ENCODE measurements at regions not wholly inside any gene's neighbourhood (a gene's known extent, or its start where the extent isn't known, plus 50 kb on each side); places are given as distances from the start of the nearest gene placed in this dataset.

- DNase-seq: no peak
- intact Hi-C loops (cut with DNase I): no loop called here
Measured at GRCh38 chr17:33464669-33465280, 171.7 kb upstream of the ASIC2 start.

GRCh38 chr17:33469421-33469820, 176.3 kb upstream of the ASIC2 start:
- DNase-seq: no peak
- intact Hi-C loops (cut with DNase I): no loop called here

GRCh38 chr17:33469911-33470310, 176.8 kb upstream of the ASIC2 start:
- DNase-seq: no peak
- intact Hi-C loops (cut with DNase I): no loop called here

GRCh38 chr17:33473061-33473460, 180.0 kb upstream of the ASIC2 start:
- DNase-seq: no peak
- intact Hi-C loops (cut with DNase I): no loop called here

DNA sequence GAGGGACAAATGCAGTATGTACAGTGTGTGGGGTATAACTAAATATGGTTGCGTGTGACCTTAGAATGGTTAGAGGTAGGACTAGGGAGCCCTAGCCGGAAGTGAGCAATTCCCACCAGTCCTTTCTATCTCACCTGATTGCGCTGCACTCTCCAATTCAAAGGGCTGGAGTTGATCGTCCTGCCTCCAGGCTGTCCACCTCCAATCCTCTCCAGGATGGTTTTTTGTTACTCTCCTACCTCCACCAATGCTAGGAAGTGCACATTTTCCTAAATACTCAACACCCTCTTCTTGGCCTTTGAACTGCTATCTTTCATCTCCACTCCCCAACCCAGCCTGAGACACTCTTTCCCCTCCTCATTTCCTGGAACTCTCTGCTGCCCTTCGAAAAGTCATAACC, 181.7 kb upstream of the ASIC2 start:
- intact Hi-C loops (cut with DNase I): no loop called here
- no peak for DNase-seq

DNA sequence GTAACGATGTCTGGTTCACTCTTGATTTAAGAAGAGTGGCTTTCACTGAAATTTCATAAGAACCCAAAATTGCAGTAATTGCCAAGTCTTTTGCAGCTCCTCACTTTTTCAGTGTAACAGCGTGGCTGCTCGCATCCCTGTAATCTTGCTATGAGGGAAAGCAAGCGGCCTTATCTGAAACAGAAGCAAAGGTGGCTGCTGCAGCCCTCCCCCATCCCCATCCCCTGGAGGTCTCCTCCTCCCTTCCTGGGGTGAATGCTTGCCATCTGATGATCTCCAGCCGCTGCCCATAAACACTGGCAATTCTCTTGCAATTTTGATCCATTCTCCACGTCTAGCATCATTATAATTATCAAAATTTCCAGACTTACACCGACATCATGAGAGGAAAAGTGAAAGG, 182.5 kb upstream of the ASIC2 start:
- intact Hi-C loops (cut with DNase I): no loop called here

GRCh38 chr17:33481652-33482051, 188.6 kb upstream of the ASIC2 start:
- no peak for DNase-seq
- intact Hi-C loops (cut with DNase I): no loop called here

More for the DNA sequence above, 182.5 kb upstream of the ASIC2 start:
- no peak for DNase-seq

- DNase-seq: no peak
- intact Hi-C loops (cut with DNase I): no loop called here
Measured at GRCh38 chr17:33482636-33483035, 189.5 kb upstream of the ASIC2 start.

- no peak for DNase-seq
- intact Hi-C loops (cut with DNase I): no loop called here
Measured at GRCh38 chr17:33484559-33484958, 191.5 kb upstream of the ASIC2 start.

DNA sequence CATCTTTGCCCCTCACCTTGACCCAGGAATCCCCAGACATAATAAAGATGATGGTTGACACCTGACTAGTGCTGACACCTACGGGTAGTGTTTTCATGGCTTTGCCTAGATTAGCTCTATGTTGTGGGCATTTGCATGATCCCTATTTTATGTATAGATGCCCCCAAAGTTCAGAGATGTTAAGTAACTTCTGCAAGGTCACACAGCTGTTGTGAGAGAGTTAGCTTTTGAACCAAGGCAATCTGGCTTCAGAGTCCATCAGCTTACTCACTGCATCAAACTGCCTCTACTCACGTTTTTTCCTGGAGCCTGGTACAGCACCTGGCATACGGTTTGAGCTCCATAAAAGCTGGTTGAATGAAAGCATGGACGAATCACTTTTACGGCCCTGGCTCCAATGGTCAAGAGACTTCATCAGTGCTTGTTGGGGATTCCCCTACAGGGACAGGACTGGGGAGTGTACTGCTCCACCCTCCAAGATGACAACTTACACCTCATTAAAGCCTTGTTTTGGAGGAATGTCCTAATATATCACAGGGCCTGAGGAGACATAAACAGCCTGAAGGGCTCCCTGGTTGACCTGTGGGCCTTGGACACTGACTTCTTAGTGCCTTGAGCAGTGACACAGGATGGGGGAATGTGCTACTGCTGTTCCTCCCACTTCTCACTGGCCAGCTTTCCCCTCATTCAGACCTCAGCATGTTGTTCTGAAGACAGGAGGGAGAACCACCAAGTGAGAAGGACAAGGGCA, 193.2 kb upstream of the ASIC2 start:
- DNase-seq: no peak
- intact Hi-C loops (cut with DNase I): no loop called here

DNA sequence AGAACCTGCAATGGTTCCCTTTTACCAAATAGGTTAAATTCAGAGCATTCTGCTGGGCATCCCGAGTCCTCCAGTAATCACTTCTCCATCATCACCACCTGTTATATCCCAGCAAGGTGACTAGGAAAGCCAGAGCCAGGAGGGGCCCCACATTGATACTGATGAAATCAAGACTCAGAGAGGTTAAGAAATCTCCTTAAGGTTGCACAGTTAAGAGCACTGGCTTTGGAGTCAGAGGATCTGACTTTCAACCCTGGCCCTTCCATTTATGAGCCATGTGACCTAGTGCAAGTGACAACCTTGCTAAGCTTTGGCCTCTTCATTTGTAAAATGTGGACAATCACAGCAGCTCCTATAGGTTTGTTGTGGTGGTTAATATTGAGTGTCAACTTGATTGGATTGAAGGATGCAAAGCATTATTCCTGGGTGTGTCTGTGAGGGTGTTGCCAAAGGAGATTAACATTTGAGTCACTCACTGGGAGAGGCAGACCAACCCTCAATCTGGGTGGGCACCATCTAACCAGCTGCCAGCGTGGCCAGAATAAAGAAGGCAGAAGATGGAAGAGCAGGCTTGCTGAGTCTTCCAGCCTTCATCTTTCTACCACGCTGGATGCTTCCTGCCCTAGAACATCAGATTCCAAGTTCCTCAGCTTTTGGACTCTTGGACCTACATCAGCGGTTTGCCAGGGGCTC, 194.2 kb upstream of the ASIC2 start:
- no peak for DNase-seq
- intact Hi-C loops (cut with DNase I): no loop called here

DNA sequence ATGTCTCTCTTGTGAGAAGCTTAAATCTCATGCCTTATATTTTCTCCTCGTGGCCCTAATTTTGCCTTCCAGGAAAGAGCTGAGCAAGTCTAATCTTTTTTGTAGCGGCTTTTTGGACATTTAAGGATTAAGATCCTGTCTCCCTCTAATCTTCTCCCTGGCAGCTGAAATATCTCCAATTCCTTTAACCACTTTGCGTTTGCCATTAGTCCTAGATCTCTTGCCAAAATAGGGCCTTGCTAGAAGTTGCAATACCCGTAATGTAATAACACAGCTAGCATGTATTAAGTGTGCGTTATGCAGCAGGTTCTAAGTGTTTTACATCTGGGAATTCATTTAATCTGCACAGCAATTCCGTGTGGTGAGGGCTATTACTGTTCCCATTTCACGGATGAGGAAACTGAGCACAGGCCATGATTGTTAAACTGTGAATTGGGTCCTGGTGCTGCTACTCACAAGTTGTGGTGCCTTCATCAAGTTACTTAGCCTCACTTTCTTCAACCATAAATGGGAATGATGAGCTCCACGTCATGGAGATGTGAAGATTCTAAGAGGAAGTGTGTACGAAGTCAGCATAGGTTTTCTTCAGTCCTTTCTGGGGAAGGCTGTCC, 198.9 kb upstream of the ASIC2 start:
- intact Hi-C loops (cut with DNase I): no loop called here
- no peak for DNase-seq

DNA sequence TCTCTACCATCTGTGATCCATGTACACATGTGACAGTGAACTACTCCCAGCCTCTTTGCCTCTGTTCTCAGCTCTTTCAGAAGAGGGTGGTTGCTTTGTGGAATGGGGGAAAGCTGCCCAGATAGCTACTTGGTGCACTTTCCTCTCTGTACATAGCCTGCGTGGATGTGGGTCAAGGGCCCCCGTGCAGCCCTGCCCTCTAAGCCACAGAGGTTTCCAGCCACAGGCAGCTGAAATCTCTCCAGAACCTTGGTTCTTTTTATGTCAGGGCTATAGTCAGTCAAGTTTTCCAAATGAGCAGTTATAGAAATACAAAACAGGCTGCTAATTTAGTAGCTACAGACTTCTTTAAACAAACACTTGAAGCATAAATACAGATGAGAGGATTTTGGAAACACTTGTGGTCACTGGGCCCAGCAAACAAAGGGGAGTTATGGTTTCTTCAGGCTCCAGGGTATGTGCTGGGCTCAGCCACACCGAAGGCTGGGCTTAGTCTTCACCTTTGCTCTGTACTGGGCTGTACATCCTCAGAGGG, 199.7 kb upstream of the ASIC2 start:
- intact Hi-C loops (cut with DNase I): no loop called here
- no peak for DNase-seq

GRCh38 chr17:33493566-33493965, 200.5 kb upstream of the ASIC2 start:
- no peak for DNase-seq
- intact Hi-C loops (cut with DNase I): no loop called here

- no peak for DNase-seq
- intact Hi-C loops (cut with DNase I): no loop called here
Measured at GRCh38 chr17:33494151-33494550, 201.1 kb upstream of the ASIC2 start.

DNA sequence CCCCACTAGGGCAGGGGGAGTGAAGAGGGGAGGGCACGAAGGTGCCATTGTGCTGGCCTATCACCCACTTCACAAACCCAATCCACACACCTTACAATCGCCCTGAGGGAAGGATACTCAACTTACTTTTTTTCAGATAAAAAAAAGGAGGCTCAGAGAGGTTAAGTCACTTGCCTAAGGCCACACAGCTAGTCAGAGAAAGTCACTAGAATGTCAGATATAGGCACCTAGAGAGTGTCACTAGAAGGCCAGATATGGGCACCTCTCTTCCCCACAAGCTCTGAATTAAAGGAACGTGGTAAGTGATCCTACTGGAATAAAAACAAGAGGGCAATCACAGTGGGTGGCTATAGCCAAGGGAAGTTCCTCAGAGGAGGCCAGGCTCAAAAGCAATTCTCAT, 204.5 kb upstream of the ASIC2 start:
- intact Hi-C loops (cut with DNase I): no loop called here
- DNase-seq: no peak

DNA sequence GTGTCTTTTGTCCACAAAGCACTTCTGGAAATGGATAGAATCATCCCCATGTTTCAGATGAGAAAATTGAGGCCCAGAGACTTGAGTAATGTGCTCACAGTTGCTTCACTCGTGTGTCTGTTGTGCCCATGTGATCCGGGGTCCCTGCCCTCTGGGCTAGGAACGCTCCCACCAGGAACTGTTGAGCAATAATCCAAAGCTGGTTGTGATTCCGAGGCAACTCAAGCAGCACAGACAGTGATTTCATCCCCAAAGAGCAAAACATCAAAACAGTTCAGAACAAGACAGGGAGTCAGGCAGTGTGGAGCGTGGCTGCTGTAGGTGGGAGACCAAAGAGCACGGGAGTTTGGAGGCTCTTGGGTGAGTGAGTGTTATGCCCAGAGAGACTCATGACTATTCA, 205.0 kb upstream of the ASIC2 start:
- intact Hi-C loops (cut with DNase I): no loop called here
- DNase-seq: no peak

DNA sequence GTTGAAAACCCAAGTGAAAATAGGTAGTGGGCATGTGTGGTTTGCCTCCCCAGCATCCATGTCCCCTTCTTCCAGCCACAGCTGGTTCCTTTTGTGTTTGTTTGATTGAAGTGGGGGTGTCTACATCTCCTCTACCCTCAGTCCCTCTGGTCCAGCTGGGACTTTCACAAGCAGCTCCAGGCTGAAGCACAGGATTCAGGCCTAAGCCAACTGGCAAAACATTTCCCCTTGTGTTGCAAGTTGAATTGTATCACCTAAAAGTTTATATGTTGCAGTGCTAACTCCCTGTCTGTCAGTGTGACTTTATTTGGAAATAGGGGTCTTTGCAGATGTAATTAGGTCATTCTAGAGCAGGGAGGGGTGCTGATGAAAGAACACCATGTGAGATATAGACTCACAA, 205.9 kb upstream of the ASIC2 start:
- DNase-seq: no peak
- intact Hi-C loops (cut with DNase I): no loop called here

GRCh38 chr17:33500151-33500550, 207.1 kb upstream of the ASIC2 start:
- intact Hi-C loops (cut with DNase I): no loop called here
- DNase-seq: no peak

DNA sequence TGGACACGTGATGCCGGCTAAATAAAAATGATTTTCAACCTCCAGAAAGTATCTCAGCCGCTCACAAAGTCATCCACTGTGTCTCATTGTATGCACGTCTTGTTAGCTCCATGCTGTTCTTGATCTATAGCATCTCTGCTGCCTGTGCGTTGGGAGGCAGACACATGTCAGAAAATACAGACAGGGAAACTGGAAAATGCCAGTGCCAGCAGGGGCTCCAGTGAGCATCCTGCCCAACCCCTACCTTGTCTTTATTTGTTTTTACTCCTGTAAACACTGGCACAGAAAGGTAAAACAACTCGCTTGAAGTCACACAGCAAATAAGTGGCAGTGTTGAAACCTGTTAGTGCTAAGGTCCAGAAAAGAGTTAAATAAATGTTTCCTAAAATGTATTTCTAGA, 208.1 kb upstream of the ASIC2 start:
- intact Hi-C loops (cut with DNase I): no loop called here
- DNase-seq: no peak

Data from head of caudate nucleus (tissue), 42 donors.